ENCODE measurements at regions not wholly inside any gene's neighbourhood (a gene's known extent, or its start where the extent isn't known, plus 50 kb on each side); places are given as distances from the start of the nearest gene placed in this dataset.
A peak's percentile ranks its signal among the peaks of the same experiment; 100 is the strongest.

- Histone ChIP-seq H3K4me2 (ENCODE audit: low read length) (no peak overlapping the region), H3K4ac (ENCODE audit: low read depth, low read length) (no peak overlapping the region), H3K23ac (ENCODE audit: low read length) (no peak overlapping the region), H3K79me2 (ENCODE audit: control insufficient read depth, insufficient read depth, low read length) (no peaks in the 10 kb centered on the region), H3K18ac (ENCODE audit: low read length) (no peak overlapping the region), H3K9ac (ENCODE audit: low read length) (no peak overlapping the region), H3K27ac (ENCODE audit: low read depth, low read length) (no peak overlapping the region), H3K27me3 (ENCODE audit: insufficient read depth, low read length, poor library complexity) (no peaks in the 10 kb centered on the region), H2BK15ac (replicated peaks; ENCODE audit: low read depth) (no peak overlapping the region), H2BK120ac (ENCODE audit: low read depth, low read length) (no peak overlapping the region), H3K56ac (ENCODE audit: low read length) (no peak overlapping the region), H3K4me1 (ENCODE audit: control insufficient read depth, low read depth, low read length) (no peaks in the 10 kb centered on the region), H4K8ac (ENCODE audit: low read depth, low read length) (no peak overlapping the region), H3K4me3 (ENCODE audit: low read length) (no peak overlapping the region), H2BK5ac (ENCODE audit: low read length) (no peak overlapping the region), H3K79me1 (ENCODE audit: low read length) (no peaks in the 10 kb centered on the region), H2AK5ac (ENCODE audit: low read length) (no peak overlapping the region), H3K36me3 (ENCODE audit: control insufficient read depth, insufficient read depth, low read length) (no peaks in the 10 kb centered on the region), H4K5ac (ENCODE audit: low read length) (no peak overlapping the region)
- DNase-seq, result peak; percentile 57
- no CpG with 5 or more reads among the region's 3 CpGs for WGBS (ENCODE audit: extremely low coverage, insufficient coverage, low lambda C conversion rate)
Measured at GRCh38 chr15:48012191-48012590, 108.6 kb upstream of the SLC24A5 start.

- Histone ChIP-seq H3K27me3 (ENCODE audit: insufficient read depth, low read length, poor library complexity) (no peaks in the 10 kb centered on the region), H3K36me3 (ENCODE audit: control insufficient read depth, insufficient read depth, low read length) (no peaks in the 10 kb centered on the region), H3K79me2 (ENCODE audit: control insufficient read depth, insufficient read depth, low read length) (no peaks in the 10 kb centered on the region), H3K23ac (ENCODE audit: low read length) (no peak overlapping the region), H3K4me3 (ENCODE audit: low read length) (no peak overlapping the region), H3K4me2 (ENCODE audit: low read length) (no peak overlapping the region), H2BK15ac (replicated peaks; ENCODE audit: low read depth) (no peak overlapping the region), H4K5ac (ENCODE audit: low read length) (no peak overlapping the region), H2BK120ac (ENCODE audit: low read depth, low read length) (no peak overlapping the region), H3K9ac (ENCODE audit: low read length) (no peak overlapping the region), H3K4me1 (ENCODE audit: control insufficient read depth, low read depth, low read length) (no peaks in the 10 kb centered on the region), H2BK5ac (ENCODE audit: low read length) (no peak overlapping the region), H2AK5ac (ENCODE audit: low read length) (no peak overlapping the region), H3K18ac (ENCODE audit: low read length) (no peak overlapping the region), H4K8ac (ENCODE audit: low read depth, low read length) (no peak overlapping the region), H3K4ac (ENCODE audit: low read depth, low read length) (no peak overlapping the region), H3K56ac (ENCODE audit: low read length) (no peak overlapping the region), H3K27ac (ENCODE audit: low read depth, low read length) (no peak overlapping the region), H3K79me1 (ENCODE audit: low read length) (no peaks in the 10 kb centered on the region)
- WGBS (ENCODE audit: extremely low coverage, insufficient coverage, low lambda C conversion rate), result no CpG with 5 or more reads among the region's 3 CpGs
- no peak for DNase-seq
Measured at GRCh38 chr15:48016865-48017264, 103.9 kb upstream of the SLC24A5 start.

GRCh38 chr15:48017747-48018146 lies 103.0 kb upstream of the SLC24A5 start:
- WGBS (ENCODE audit: extremely low coverage, insufficient coverage, low lambda C conversion rate), result no CpG with 5 or more reads among the region's 3 CpGs
- no peak overlapping the region for H3K23ac ChIP-seq (ENCODE audit: low read length)
- DNase-seq, result no peak

DNA sequence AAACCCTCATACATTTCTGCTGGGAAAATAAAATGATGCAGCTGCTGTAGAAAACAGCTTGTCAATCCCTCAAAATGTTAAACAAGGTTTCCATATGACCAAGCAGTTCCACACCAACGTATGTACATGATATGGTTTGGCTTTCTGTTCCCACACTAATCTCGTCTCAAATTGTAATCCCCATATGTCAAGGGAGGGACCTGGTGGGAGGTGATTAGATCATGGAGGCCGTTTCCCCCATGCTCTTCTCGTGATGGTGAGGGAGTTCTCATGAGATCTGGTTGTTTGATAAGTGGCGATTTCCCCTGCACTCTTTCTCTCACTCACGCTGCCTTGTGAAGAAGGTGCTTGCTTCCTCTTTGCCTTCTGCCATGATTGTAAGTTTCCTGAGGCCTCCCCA lies 100.6 kb upstream of the SLC24A5 start:
- H4K8ac ChIP-seq (ENCODE audit: low read depth, low read length), result no peak overlapping the region
- H3K79me2 ChIP-seq (ENCODE audit: control insufficient read depth, insufficient read depth, low read length), result no peaks in the 10 kb centered on the region
- no peaks in the 10 kb centered on the region for H3K27me3 ChIP-seq (ENCODE audit: insufficient read depth, low read length, poor library complexity)
- H3K18ac ChIP-seq (ENCODE audit: low read length), result no peak overlapping the region
- H2BK15ac ChIP-seq (replicated peaks; ENCODE audit: low read depth), result no peak overlapping the region
- no peak overlapping the region for H3K23ac ChIP-seq (ENCODE audit: low read length)
- no peak overlapping the region for H2BK5ac ChIP-seq (ENCODE audit: low read length)
- H3K4me1 ChIP-seq (ENCODE audit: control insufficient read depth, low read depth, low read length), result no peaks in the 10 kb centered on the region
- no peak overlapping the region for H3K4ac ChIP-seq (ENCODE audit: low read depth, low read length)
- no peak overlapping the region for H3K27ac ChIP-seq (ENCODE audit: low read depth, low read length)
- H3K9ac ChIP-seq (ENCODE audit: low read length), result no peak overlapping the region
- H4K5ac ChIP-seq (ENCODE audit: low read length), result no peak overlapping the region
- H3K36me3 ChIP-seq (ENCODE audit: control insufficient read depth, insufficient read depth, low read length), result no peaks in the 10 kb centered on the region
- no peak overlapping the region for H2AK5ac ChIP-seq (ENCODE audit: low read length)
- H3K4me2 ChIP-seq (ENCODE audit: low read length), result no peak overlapping the region
- DNase-seq, result peak; percentile 11
- no peak overlapping the region for H2BK120ac ChIP-seq (ENCODE audit: low read depth, low read length)
- no peak overlapping the region for H3K56ac ChIP-seq (ENCODE audit: low read length)
- WGBS (ENCODE audit: extremely low coverage, insufficient coverage, low lambda C conversion rate), result no CpG with 5 or more reads among the region's 6 CpGs
- H3K4me3 ChIP-seq (ENCODE audit: low read length), result no peak overlapping the region
- H3K79me1 ChIP-seq (ENCODE audit: low read length), result no peaks in the 10 kb centered on the region

More at GRCh38 chr15:48017747-48018146, 103.0 kb upstream of the SLC24A5 start:
- no peaks in the 10 kb centered on the region for H3K4me1 ChIP-seq (ENCODE audit: control insufficient read depth, low read depth, low read length)
- H4K8ac ChIP-seq (ENCODE audit: low read depth, low read length), result no peak overlapping the region
- H4K5ac ChIP-seq (ENCODE audit: low read length), result no peak overlapping the region
- no peak overlapping the region for H2BK5ac ChIP-seq (ENCODE audit: low read length)
- H3K79me1 ChIP-seq (ENCODE audit: low read length), result no peaks in the 10 kb centered on the region
- no peak overlapping the region for H3K27ac ChIP-seq (ENCODE audit: low read depth, low read length)
- no peak overlapping the region for H3K18ac ChIP-seq (ENCODE audit: low read length)
- no peaks in the 10 kb centered on the region for H3K27me3 ChIP-seq (ENCODE audit: insufficient read depth, low read length, poor library complexity)
- H2BK120ac ChIP-seq (ENCODE audit: low read depth, low read length), result no peak overlapping the region
- H3K4me3 ChIP-seq (ENCODE audit: low read length), result no peak overlapping the region
- H3K4ac ChIP-seq (ENCODE audit: low read depth, low read length), result no peak overlapping the region
- H3K79me2 ChIP-seq (ENCODE audit: control insufficient read depth, insufficient read depth, low read length), result no peaks in the 10 kb centered on the region
- H3K36me3 ChIP-seq (ENCODE audit: control insufficient read depth, insufficient read depth, low read length), result no peaks in the 10 kb centered on the region
- no peak overlapping the region for H3K56ac ChIP-seq (ENCODE audit: low read length)
- H3K4me2 ChIP-seq (ENCODE audit: low read length), result no peak overlapping the region
- H2AK5ac ChIP-seq (ENCODE audit: low read length), result no peak overlapping the region
- no peak overlapping the region for H3K9ac ChIP-seq (ENCODE audit: low read length)
- H2BK15ac ChIP-seq (replicated peaks; ENCODE audit: low read depth), result no peak overlapping the region

- no CpG with 5 or more reads among the region's 6 CpGs for WGBS (ENCODE audit: extremely low coverage, insufficient coverage, low lambda C conversion rate)
- no peak overlapping the region for H4K5ac ChIP-seq (ENCODE audit: low read length)
- H4K8ac ChIP-seq (ENCODE audit: low read depth, low read length), result no peak overlapping the region
- no peaks in the 10 kb centered on the region for H3K79me1 ChIP-seq (ENCODE audit: low read length)
- no peaks in the 10 kb centered on the region for H3K27me3 ChIP-seq (ENCODE audit: insufficient read depth, low read length, poor library complexity)
- no peak overlapping the region for H2BK5ac ChIP-seq (ENCODE audit: low read length)
- no peak overlapping the region for H3K27ac ChIP-seq (ENCODE audit: low read depth, low read length)
- no peak overlapping the region for H3K4me2 ChIP-seq (ENCODE audit: low read length)
- no peak overlapping the region for H2BK15ac ChIP-seq (replicated peaks; ENCODE audit: low read depth)
- DNase-seq, result no peak
- H3K4me1 ChIP-seq (ENCODE audit: control insufficient read depth, low read depth, low read length), result no peaks in the 10 kb centered on the region
- H3K18ac ChIP-seq (ENCODE audit: low read length), result no peak overlapping the region
- H2AK5ac ChIP-seq (ENCODE audit: low read length), result no peak overlapping the region
- H3K4me3 ChIP-seq (ENCODE audit: low read length), result no peak overlapping the region
- H3K9ac ChIP-seq (ENCODE audit: low read length), result no peak overlapping the region
- H2BK120ac ChIP-seq (ENCODE audit: low read depth, low read length), result no peak overlapping the region
- H3K36me3 ChIP-seq (ENCODE audit: control insufficient read depth, insufficient read depth, low read length), result no peaks in the 10 kb centered on the region
- no peak overlapping the region for H3K23ac ChIP-seq (ENCODE audit: low read length)
- H3K4ac ChIP-seq (ENCODE audit: low read depth, low read length), result no peak overlapping the region
- no peak overlapping the region for H3K56ac ChIP-seq (ENCODE audit: low read length)
- no peaks in the 10 kb centered on the region for H3K79me2 ChIP-seq (ENCODE audit: control insufficient read depth, insufficient read depth, low read length)
Measured at GRCh38 chr15:48021336-48022086, 99.3 kb upstream of the SLC24A5 start.

GRCh38 chr15:48025118-48025517 lies 95.7 kb upstream of the SLC24A5 start:
- Histone ChIP-seq H2BK15ac (replicated peaks; ENCODE audit: low read depth) (no peak overlapping the region), H2BK120ac (ENCODE audit: low read depth, low read length) (no peak overlapping the region), H3K4ac (ENCODE audit: low read depth, low read length) (no peak overlapping the region), H3K79me1 (ENCODE audit: low read length) (no peaks in the 10 kb centered on the region), H3K36me3 (ENCODE audit: control insufficient read depth, insufficient read depth, low read length) (no peaks in the 10 kb centered on the region), H4K8ac (ENCODE audit: low read depth, low read length) (no peak overlapping the region), H2BK5ac (ENCODE audit: low read length) (no peak overlapping the region), H3K4me1 (ENCODE audit: control insufficient read depth, low read depth, low read length) (no peaks in the 10 kb centered on the region), H3K18ac (ENCODE audit: low read length) (no peak overlapping the region), H3K4me2 (ENCODE audit: low read length) (no peak overlapping the region), H3K56ac (ENCODE audit: low read length) (no peak overlapping the region), H4K5ac (ENCODE audit: low read length) (no peak overlapping the region), H3K27me3 (ENCODE audit: insufficient read depth, low read length, poor library complexity) (no peaks in the 10 kb centered on the region), H3K4me3 (ENCODE audit: low read length) (no peak overlapping the region), H3K23ac (ENCODE audit: low read length) (no peak overlapping the region), H3K27ac (ENCODE audit: low read depth, low read length) (no peak overlapping the region), H2AK5ac (ENCODE audit: low read length) (no peak overlapping the region), H3K9ac (ENCODE audit: low read length) (no peak overlapping the region), H3K79me2 (ENCODE audit: control insufficient read depth, insufficient read depth, low read length) (no peaks in the 10 kb centered on the region)
- peak; percentile 12 for DNase-seq
- no CpG with 5 or more reads among the region's 1 CpG for WGBS (ENCODE audit: extremely low coverage, insufficient coverage, low lambda C conversion rate)
